ENCODE measurements at regions not wholly inside any gene's neighbourhood (a gene's known extent, or its start where the extent isn't known, plus 50 kb on each side); places are given as distances from the start of the nearest gene placed in this dataset.
A peak's percentile ranks its signal among the peaks of the same experiment; 100 is the strongest.

DNA sequence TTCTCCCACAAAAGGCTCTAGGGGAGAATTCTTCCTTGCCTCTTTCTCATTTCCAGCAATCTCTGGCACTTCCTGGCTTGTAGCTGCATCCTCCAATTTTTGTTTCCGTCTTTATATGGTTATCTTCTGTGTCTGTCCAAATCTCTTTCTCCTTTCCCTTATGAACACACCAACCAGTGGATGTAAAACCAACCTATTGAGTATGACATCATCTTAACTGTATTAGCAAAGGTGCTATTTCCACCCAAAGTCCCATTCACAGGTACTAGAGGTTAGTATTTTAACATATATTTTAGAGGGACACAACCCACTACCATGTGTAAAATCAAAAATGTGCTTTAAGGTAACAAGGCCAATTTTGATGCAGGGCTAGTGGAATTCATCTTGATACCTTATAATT lies 129.0 kb downstream of the RAP2A start:
- Histone ChIP-seq H3K27me3 (no peaks in the 10 kb centered on the region), H3K4me1 (peaks cover 0 to 5% (median 0%) of the 10 kb centered on the region in 4 donors), H3K4me3 (no peak overlapping the region), H3K27ac (no peak overlapping the region), H3K36me3 (no peaks in the 10 kb centered on the region), H3K9me3 (no peaks in the 10 kb centered on the region)
- no peak for DNase-seq
- TF ChIP-seq POLR2A (IDR thresholded peaks at IDR 0.05) (no peak), CTCF (IDR thresholded peaks at IDR 0.05) (no peak)

DNA sequence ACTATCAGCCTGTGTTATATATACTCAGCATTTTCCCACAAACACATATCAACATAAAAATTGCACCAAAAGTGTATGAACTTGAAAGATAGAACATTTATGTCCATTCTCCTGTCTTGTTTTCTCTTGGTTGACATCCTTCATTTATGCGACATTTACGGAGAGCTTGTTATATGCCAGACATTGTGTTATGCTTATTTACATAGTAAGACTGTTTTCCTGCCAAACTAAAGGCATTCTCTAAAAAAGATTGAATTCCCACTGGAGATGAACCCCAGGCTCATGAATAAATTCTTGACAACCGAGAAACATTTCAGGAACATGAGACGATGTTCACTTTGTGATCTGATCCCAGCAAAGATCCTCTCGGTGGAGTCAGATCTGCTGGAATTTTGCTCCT lies 131.0 kb downstream of the RAP2A start:
- no peak overlapping the region for H3K4me3 ChIP-seq
- no peaks in the 10 kb centered on the region for H3K9me3 ChIP-seq
- no peaks in the 10 kb centered on the region for H3K36me3 ChIP-seq
- H3K27me3 ChIP-seq: no peaks in the 10 kb centered on the region
- TF ChIP-seq CTCF (IDR thresholded peaks at IDR 0.05): no peak
- TF ChIP-seq POLR2A (IDR thresholded peaks at IDR 0.05): no peak
- no peak for DNase-seq
- H3K27ac ChIP-seq: no peak overlapping the region
- peaks cover 0 to 6% (median 0%) of the 10 kb centered on the region in 4 donors for H3K4me1 ChIP-seq

DNA sequence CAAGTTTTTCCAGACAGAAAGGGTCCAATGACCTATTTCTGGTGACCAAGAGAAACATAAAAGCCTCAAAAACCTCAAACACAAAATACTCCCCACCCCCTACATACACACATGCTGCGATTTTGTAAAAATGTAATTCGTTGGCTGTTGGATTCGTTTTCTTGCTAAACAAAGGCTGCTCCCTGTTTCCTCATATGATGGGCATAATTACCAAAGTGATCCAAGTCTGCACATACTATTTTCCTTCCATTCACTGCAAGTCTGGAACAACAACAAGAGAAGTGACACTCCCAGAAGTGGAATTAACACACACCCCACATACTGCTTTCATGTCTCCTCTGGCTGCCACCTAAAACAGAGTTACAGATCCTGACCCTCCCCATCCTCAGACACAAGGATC lies 131.9 kb downstream of the RAP2A start:
- Histone ChIP-seq H3K27ac (no peak overlapping the region), H3K4me3 (no peak overlapping the region), H3K36me3 (no peaks in the 10 kb centered on the region), H3K27me3 (no peaks in the 10 kb centered on the region), H3K4me1 (peaks cover 0 to 6% (median 0%) of the 10 kb centered on the region in 4 donors), H3K9me3 (no peaks in the 10 kb centered on the region)
- no peak for DNase-seq
- TF ChIP-seq POLR2A (IDR thresholded peaks at IDR 0.05): no peak
- TF ChIP-seq CTCF (IDR thresholded peaks at IDR 0.05): no peak

DNA sequence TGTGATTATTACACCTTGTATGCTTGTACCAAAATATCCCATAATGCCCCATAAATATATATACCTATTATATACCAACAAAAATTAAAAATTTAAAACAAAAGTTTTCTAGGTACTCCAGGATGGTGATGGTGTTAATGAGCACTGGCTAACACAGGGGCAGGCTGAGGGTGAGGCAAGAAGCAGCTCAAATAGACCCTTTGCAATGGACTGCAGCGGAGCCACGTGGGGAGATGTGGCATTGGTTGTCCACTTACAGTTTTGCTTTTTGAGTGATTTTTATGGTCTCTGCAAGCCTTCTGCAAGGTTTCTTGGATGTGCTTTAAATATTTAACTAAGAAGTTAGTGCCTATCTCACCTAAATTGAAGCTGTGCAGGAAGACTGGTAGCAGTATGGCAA lies 132.9 kb downstream of the RAP2A start:
- no peaks in the 10 kb centered on the region for H3K36me3 ChIP-seq
- H3K27me3 ChIP-seq: no peaks in the 10 kb centered on the region
- H3K9me3 ChIP-seq: no peaks in the 10 kb centered on the region
- H3K4me1 ChIP-seq: peaks cover 0 to 6% (median 0%) of the 10 kb centered on the region in 4 donors
- no peak overlapping the region for H3K27ac ChIP-seq
- no peak for TF ChIP-seq POLR2A (IDR thresholded peaks at IDR 0.05)
- no peak for TF ChIP-seq CTCF (IDR thresholded peaks at IDR 0.05)
- no peak for DNase-seq
- H3K4me3 ChIP-seq: no peak overlapping the region

DNA sequence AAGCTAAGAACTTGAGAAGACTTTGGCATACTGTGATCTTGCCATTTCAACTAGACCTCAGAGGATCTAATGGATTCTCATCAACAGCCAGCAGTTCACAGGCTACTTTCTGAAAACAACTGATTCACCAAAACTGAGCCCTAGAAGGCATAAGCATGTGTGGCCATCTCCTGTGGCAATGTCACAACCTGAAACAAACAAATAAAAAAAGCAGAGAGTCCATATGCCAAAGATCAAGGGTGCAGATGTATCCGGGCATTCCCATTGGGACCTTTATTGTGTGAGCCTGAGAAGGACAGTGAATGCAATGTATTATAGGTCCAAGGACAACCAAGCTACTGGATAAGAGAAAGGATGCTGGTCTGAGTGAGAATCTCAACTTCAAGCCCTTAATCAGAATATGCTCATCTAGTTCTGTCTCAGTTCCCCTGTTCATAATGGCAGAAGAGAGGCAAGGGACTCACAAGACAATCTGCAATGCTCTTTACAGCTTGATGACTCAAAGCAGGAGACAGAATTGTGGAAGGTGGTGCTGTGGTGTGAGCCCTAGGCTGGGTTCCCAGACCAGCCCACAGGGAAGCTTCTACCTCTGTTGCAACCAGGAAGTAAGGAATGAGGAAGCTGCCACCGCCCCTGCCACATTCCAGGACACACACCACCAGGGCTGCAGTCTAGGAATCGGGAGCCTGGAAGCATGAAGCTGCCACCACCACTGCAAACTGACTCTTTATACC lies 133.7 kb downstream of the RAP2A start:
- H3K36me3 ChIP-seq: no peaks in the 10 kb centered on the region

More for the DNA sequence above, 133.7 kb downstream of the RAP2A start:
- Histone ChIP-seq H3K9me3 (no peaks in the 10 kb centered on the region), H3K4me3 (no peak overlapping the region), H3K27ac (no peak overlapping the region), H3K27me3 (no peaks in the 10 kb centered on the region), H3K4me1 (peaks cover 0 to 6% (median 0%) of the 10 kb centered on the region in 4 donors)
- peak in 1 of 6 experiments; percentile 7 for TF ChIP-seq CTCF (IDR thresholded peaks at IDR 0.05)
- TF ChIP-seq POLR2A (IDR thresholded peaks at IDR 0.05): no peak
- DNase-seq: peak in 2 of 3 donors; percentile 63 to 73
